K562 (cell line): ENCODE measurements at regions not wholly inside any gene's neighbourhood (a gene's known extent, or its start where the extent isn't known, plus 50 kb on each side); places are given as distances from the start of the nearest gene placed in this dataset.

Source experiments
- AFF4 ChIP-seq: sonication (generic); formaldehyde crosslinking; IDR thresholded peaks from 2 replicates; pipeline ENCODE4 v1.8.0; 2023; ENCODE audit warnings: mild to moderate bottlenecking, missing genetic modification reagents
- CTCF ChIP-seq, 3 experiments: IDR thresholded peaks in 2 of 3; conservative IDR thresholded peaks in 1 of 3; 2 replicates each; pipeline ENCODE4 v1.5.1; 2011 to 2012; ENCODE audit warnings: low read length in 3 of 3, mild to moderate bottlenecking in 3 of 3, control low read depth in 2 of 3, improper control_type of control experiment in 1 of 3, inconsistent platforms in 1 of 3, low read depth in 1 of 3, mixed read lengths in 1 of 3, moderate library complexity in 1 of 3; ENCODE audit not compliant: insufficient read depth in 2 of 3
- EHMT2 ChIP-seq: fragments of 450-650 bp; IDR thresholded peaks from 2 replicates; pipeline ENCODE4 v1.6.1; 2018; ENCODE audit warnings: antibody characterized with exemption
- ETV6 ChIP-seq, 3 experiments: fragments of 150-350 bp in 1 of 3; sonication (generic) in 1 of 3; formaldehyde crosslinking in 1 of 3; IDR thresholded peaks; 2 replicates each; pipeline versions ENCODE4 v1.6.1 to v1.8.0; 2014 to 2022; ENCODE audit warnings: borderline replicate concordance in 2 of 3, low read depth in 2 of 3, antibody characterized with exemption in 1 of 3, low read length in 1 of 3, mild to moderate bottlenecking in 1 of 3, missing genetic modification reagents in 1 of 3
- GATAD2A ChIP-seq: fragments of 450-650 bp; IDR thresholded peaks from 2 replicates; pipeline ENCODE4 v1.6.1; 2017
- GTF3C2 ChIP-seq: IDR thresholded peaks from 3 replicates; pipeline ENCODE4 v1.6.1; 2011; ENCODE audit warnings: borderline replicate concordance, mild to moderate bottlenecking, moderate library complexity; ENCODE audit not compliant: insufficient read length; ENCODE audit errors: extremely low read depth
- MTA3 ChIP-seq: fragments of 450-650 bp; formaldehyde crosslinking; IDR thresholded peaks from 2 replicates; pipeline ENCODE4 v1.6.1; 2017; ENCODE audit warnings: mild to moderate bottlenecking, borderline replicate concordance
- NR2F6 ChIP-seq: fragments of 450-650 bp; formaldehyde crosslinking; IDR thresholded peaks from 2 replicates; pipeline ENCODE4 v1.4.0; 2020; ENCODE audit warnings: mild to moderate bottlenecking
- RBFOX2 ChIP-seq: fragments of 200-400 bp; formaldehyde crosslinking; IDR thresholded peaks from 2 replicates; pipeline ENCODE4 v1.6.1; 2017; ENCODE audit warnings: low read depth, mild to moderate bottlenecking, low read length, moderate library complexity
- SAFB2 ChIP-seq: fragments of 200-400 bp; formaldehyde crosslinking; IDR thresholded peaks from 2 replicates; pipeline ENCODE4 v1.6.1; 2018; ENCODE audit warnings: borderline replicate concordance, low read length, low read depth, moderate library complexity; ENCODE audit not compliant: severe bottlenecking
- SOX6 ChIP-seq: fragments of 450-650 bp; IDR thresholded peaks from 2 replicates; pipeline ENCODE4 v1.6.1; 2014; ENCODE audit warnings: mild to moderate bottlenecking
- SPI1 ChIP-seq: IDR thresholded peaks from 2 replicates; pipeline ENCODE4 v1.6.1; 2011; ENCODE audit warnings: low read depth, low read length, control low read depth, borderline replicate concordance

GRCh38 chr6:112667427-112667826 is 320.3 kb downstream of the RFPL4B start:
- no peak for TF ChIP-seq GATAD2A
- TF ChIP-seq CTCF (IDR thresholded peaks at IDR 0.05 in 2 of 3, conservative IDR thresholded peaks at IDR 0.05 in 1 of 3; ENCODE audit: insufficient read depth in 2 of 3, low read depth in 1 of 3, low read length in 3 of 3) = no peak
- no peak for TF ChIP-seq AFF4 (CRISPR knock-in tag)
- TF ChIP-seq RBFOX2 = no peak
- no peak for TF ChIP-seq SPI1
- TF ChIP-seq SAFB2 = no peak
- TF ChIP-seq EHMT2 = no peak
- TF ChIP-seq MTA3 = no peak
- no peak for TF ChIP-seq GTF3C2
- no peak for TF ChIP-seq ETV6 (IDR thresholded peaks at IDR 0.05; ENCODE audit: borderline replicate concordance in 1 of 2, low read depth in 2 of 2, low read length in 1 of 2)
- no peak for TF ChIP-seq ETV6 (CRISPR knock-in tag; IDR thresholded peaks at IDR 0.05; ENCODE audit: borderline replicate concordance)
- no peak for TF ChIP-seq NR2F6 (CRISPR knock-in tag)
- TF ChIP-seq SOX6 = no peak
